Stimulated activated CD8-positive, alpha-beta memory T cell treated with anti-CD3 and anti-CD28 coated beads, Interleukin-12 subunit alpha, Interleukin-12 subunit beta, amount 100 ng/mL, for 24 hours (primary cell): ENCODE measurements at regions not wholly inside any gene's neighbourhood (a gene's known extent, or its start where the extent isn't known, plus 50 kb on each side); places are given as distances from the start of the nearest gene placed in this dataset.
A peak's percentile ranks its signal among the peaks of the same experiment; 100 is the strongest.

Experiments
- DNase-seq: peaks from one replicate; pipeline ENCODE4 v3.0.0-alpha.2; 2020; ENCODE audit errors: extremely low read depth

- no peak for DNase-seq
Observed at GRCh38 chr2:64283641-64284361, 139.6 kb upstream of the PELI1 start.

GRCh38 chr2:64284751-64285150 is 140.5 kb upstream of the PELI1 start:
- no peak for DNase-seq

DNA sequence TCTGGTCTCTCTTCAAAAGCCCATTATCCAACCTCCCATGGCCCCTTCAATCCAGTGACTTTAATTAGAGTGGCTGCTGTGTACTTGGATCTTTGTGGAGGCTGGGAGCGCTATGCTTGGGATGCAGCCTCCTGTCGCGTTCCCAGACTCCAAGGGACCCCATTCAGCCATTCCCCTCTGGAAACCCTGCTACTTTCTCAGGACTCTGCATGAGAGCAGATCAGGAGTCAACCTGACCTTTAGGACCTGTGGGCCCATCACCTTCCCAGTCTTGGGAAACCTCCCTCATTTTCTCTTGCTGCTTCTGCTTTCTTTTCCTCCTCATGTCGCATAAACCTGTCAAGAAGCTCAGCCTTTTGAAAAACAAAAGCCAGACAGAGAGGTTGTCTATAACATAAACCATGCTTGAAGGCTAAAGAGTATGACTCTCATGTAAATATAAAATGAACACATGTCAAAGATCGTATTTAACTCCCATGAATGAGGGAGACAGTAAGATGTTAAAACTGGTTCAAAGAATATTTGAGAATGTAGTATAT is 143.1 kb upstream of the PELI1 start:
- no peak for DNase-seq

DNA sequence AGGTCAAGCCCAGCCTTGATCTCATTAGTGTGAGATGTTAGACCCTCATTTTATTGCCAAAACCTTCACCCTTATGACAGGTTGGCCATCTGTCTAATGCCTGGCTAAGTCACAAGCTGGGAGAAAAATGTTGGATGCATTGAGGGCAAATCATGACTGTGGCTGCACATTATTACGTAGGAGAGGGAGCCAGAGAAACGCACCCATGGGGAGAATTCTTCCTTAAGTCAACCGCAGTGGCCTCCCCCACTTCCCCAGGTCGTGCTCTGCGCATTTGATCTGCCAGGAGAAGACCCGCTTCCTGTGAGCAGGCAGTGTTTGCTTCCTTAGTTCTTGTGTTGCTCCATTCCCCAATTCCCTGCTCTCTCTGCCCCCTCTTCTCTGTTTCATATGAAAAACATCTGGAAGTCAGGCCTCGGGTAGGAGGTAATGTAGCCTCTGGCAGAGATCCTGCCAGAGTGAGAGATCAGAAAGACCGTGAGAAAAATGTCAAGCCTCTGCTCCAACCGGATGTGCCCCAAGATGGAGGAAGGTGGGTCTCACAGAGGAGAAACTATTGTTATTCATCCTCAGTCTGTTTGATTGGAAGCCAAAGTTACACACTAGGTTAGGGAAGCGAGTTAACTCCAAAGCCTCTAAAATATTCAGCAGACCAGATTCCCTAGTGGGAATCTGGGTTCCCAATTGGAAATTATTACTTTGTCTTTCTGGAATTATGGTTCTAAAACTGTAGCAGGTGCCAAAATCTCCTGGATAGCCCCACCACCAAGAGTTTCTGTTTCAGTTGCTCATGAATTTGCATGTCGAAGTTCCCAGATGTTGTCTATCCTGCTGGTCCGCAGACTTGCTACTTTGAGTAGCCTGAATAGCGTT is 144.3 kb upstream of the PELI1 start:
- no peak for DNase-seq

- no peak for DNase-seq
Observed at GRCh38 chr2:64289251-64289650, 145.0 kb upstream of the PELI1 start.

DNA sequence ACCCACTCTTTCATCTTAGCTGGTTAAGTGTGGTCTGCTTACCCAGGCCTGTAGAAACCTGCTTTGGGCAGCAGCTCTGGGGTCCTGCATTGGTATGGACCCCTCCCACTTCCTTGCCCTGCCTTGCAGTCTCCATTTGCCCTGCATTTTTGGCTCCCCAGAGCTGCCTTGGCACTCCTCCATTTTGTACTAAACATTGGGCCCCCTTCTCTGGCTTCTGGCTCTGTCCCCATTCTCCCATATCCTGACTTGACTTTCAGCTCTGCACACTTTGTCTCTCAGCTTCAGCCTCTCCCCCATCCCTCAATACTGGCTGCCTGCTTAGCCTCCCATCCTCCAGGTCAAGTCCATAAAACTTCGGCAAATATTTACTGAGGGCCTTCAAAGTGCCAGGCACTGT is 145.5 kb upstream of the PELI1 start:
- DNase-seq = no peak

DNA sequence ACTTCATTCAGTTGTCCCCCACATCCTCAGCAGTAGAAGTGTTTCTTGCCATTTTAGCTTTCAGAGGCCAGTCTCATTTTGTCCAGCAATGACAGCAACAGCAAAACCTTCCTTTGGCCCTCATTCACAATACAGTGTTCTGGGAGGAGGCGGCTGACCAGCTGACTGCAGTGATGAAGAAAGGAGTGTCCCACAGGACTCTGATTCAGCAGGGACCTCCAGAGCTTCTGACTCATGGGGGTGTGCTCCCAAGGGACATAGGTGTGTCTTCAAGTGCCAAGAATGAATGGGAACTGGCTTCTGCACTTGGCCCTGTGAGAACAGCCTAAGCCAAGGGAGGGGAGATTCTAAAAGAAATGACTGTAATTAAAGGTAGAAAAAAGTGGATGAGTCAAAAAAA is 147.0 kb upstream of the PELI1 start:
- no peak for DNase-seq

DNA sequence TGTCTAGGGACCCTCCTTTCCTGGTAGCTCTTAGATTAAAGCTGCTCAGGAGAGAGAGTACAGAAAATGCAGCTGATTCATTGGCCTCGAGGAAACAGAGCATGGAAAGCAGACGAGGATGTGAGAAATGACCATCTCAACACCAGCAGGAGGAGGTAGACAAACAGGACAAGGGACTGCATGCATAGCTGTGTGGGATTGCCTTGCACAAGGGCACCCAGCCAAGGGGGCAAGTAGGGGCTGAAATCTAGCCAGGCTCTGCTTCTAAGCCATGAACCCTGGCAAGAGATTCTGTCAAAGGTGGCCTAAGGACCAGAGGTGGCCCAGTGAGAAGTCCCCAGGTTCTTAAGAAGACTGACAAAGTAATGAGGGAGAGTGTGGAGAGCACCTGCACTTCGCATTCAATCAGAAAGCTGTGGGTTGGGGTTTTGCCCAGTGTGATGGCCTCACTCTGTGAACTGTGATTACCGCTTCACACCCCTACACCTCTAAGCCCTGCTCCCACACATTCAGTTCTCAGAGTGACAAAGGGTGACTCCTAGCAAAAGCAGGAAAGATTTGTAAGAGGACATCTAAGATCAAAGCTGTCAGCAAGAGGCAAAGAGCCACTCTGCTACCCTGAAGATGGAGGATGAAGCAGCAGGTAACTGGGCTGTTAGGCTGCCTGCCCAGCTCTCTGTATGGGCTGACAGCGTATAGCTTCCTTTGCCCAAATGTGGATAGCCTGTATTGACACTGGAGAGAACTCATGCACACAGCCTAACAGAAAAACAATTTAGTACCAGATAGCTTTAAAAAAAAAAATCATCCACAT is 151.3 kb upstream of the PELI1 start:
- DNase-seq = peak; percentile 9

- DNase-seq = no peak
Observed at GRCh38 chr2:64296140-64296480, 151.9 kb upstream of the PELI1 start.

DNA sequence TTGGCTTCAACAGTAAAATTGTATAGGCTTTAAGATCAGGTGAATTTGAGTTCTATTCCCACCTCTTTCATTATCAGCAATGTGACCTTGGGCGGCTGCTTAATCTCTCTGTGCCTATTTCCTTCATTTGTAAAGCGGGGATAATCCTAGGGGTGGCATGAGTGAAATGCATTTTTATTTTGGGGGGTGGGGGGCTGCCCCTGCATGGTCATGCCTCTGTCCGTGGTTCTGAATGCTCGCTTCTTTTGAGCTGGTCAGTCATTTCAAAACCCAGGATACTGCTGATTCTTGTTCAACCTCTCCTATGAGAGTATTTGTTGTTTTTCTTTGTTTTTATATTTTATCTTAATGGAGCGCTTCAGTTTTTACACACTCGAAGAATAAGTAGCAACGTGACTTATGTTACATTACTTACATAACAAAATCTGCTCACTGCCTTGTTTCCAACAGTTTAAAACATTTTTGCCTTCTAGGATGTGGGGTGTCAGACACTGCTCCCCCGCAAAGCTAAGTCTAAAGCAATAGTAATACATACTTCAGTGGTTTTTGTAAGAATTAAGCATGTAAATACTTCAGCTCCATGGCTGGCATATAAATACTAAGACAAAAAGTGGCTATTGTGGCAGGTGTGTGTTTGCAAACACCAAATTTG is 152.6 kb upstream of the PELI1 start:
- no peak for DNase-seq

GRCh38 chr2:64298161-64298560 is 153.9 kb upstream of the PELI1 start:
- no peak for DNase-seq

- no peak for DNase-seq
Observed at GRCh38 chr2:64300066-64300465, 153.9 kb upstream of the LGALSL start.

GRCh38 chr2:64303250-64303649 is 150.7 kb upstream of the LGALSL start:
- no peak for DNase-seq

GRCh38 chr2:64307421-64307820 is 146.5 kb upstream of the LGALSL start:
- no peak for DNase-seq

GRCh38 chr2:64311191-64311910 is 142.6 kb upstream of the LGALSL start:
- no peak for DNase-seq

DNA sequence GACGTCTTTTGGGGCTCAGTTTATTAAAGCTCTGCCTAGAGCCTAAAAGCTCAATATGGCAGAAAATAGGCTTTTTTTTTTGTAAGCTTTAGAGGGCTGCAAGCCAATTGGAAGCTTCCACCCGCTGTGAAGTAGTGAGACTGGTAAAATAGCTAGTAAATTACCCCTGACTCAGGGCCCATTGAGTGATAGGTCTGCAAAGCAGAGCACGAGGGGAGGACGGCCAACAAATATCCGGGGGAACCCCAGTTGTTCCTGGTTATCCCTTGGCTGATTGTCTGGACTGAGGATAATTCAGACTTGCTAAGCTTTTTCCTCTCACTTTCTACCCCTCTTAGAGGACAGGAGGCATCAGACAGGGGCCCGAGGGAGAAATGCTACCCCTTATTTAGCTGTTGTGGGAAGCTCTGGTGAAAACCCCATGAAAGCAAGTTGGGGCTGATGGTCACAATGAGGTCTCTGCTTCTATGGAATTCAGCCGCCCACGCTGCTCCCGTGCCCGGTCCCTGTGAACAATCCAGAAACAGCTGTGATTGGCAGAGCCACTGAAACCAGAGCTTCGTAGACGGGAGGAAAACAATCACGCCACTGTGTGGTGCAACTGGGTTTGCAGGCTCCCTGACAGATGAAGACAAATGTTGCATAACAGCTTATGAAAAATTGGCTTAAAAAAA is 141.9 kb upstream of the LGALSL start:
- DNase-seq = no peak

GRCh38 chr2:64312622-64313397 is 141.2 kb upstream of the LGALSL start:
- DNase-seq = no peak

GRCh38 chr2:64313398-64313723 is 140.6 kb upstream of the LGALSL start:
- no peak for DNase-seq

DNA sequence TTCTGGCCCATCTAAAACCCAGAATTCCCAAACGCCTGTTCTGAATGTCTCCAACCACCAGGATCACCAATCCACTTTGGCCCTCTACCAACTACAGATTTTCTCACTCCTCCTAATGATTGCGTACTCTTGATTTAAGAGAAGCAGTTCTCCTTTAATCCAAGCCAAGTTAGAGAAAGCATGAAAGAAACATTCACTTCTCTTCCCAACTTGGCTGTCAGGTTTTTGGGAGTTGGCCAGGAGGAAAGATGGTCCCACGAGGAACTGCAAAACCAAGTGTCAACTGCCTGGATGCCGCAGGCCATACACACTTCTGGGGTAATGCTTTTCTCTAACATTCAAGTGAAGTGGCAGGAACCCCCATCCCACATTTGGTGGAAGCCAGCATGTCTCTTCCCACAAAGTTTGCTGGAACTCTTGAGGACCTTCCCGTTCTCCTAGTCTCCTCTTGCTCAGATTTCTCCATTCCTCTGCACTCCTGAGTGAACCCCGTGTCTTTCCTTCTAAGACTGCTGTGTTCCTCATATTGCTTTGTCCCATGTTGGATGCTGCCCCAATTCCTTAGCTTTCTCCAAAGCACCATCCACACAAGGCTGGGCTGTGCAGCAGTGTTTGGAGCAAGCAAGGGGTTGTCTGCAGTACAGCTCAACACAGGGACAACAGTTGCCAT is 138.5 kb upstream of the LGALSL start:
- no peak for DNase-seq
